SH-SY5Y (cell line): ENCODE measurements at regions not wholly inside any gene's neighbourhood (a gene's known extent, or its start where the extent isn't known, plus 50 kb on each side); places are given as distances from the start of the nearest gene placed in this dataset.

ENCODE experiments used
- GATA2 ChIP-seq: IDR thresholded peaks from 2 replicates; pipeline ENCODE4 v1.6.1; 2011; ENCODE audit warnings: mild to moderate bottlenecking, low read depth, low read length
- GATA3 ChIP-seq: IDR thresholded peaks from 2 replicates; pipeline ENCODE4 v1.6.1; 2011; ENCODE audit warnings: low read depth, mild to moderate bottlenecking, low read length, moderate library complexity

- TF ChIP-seq GATA2 (no peak), GATA3 (no peak)
Observed at GRCh38 chr3:73695841-73696240, 71.1 kb upstream of the PDZRN3 start.
